ENCODE measurements at regions not wholly inside any gene's neighbourhood (a gene's known extent, or its start where the extent isn't known, plus 50 kb on each side); places are given as distances from the start of the nearest gene placed in this dataset.

DNA sequence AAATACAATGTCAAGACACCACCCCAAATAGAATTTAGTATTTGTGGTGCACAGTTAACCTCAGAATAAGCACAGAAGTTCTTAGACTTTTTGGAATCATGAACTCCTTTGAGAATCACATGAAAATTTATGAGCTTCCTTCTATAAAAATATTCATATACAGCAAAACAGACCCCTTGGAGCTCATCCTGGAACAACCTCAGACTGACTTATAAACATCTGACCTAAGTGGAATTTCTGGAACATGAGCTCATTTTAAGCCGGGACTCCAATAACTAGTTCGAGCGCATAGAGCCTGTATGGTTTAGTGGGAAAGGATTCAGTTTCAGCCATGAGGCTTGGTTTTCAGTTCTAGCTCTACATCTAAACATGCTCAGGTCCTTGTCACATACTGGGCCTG, 192.3 kb downstream of the DEPDC1B start:
- TF ChIP-seq, protein P1, sequence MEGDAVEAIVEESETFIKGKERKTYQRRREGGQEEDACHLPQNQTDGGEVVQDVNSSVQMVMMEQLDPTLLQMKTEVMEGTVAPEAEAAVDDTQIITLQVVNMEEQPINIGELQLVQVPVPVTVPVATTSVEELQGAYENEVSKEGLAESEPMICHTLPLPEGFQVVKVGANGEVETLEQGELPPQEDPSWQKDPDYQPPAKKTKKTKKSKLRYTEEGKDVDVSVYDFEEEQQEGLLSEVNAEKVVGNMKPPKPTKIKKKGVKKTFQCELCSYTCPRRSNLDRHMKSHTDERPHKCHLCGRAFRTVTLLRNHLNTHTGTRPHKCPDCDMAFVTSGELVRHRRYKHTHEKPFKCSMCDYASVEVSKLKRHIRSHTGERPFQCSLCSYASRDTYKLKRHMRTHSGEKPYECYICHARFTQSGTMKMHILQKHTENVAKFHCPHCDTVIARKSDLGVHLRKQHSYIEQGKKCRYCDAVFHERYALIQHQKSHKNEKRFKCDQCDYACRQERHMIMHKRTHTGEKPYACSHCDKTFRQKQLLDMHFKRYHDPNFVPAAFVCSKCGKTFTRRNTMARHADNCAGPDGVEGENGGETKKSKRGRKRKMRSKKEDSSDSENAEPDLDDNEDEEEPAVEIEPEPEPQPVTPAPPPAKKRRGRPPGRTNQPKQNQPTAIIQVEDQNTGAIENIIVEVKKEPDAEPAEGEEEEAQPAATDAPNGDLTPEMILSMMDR (IDR thresholded peaks at IDR 0.05; ENCODE audit: insufficient read depth, low read depth, low read length, missing control alignments): no peak
- DNase-seq (ENCODE audit: low read depth): no peak
- H3K4me3 ChIP-seq (ENCODE audit: low read length): no peak overlapping the region

DNA sequence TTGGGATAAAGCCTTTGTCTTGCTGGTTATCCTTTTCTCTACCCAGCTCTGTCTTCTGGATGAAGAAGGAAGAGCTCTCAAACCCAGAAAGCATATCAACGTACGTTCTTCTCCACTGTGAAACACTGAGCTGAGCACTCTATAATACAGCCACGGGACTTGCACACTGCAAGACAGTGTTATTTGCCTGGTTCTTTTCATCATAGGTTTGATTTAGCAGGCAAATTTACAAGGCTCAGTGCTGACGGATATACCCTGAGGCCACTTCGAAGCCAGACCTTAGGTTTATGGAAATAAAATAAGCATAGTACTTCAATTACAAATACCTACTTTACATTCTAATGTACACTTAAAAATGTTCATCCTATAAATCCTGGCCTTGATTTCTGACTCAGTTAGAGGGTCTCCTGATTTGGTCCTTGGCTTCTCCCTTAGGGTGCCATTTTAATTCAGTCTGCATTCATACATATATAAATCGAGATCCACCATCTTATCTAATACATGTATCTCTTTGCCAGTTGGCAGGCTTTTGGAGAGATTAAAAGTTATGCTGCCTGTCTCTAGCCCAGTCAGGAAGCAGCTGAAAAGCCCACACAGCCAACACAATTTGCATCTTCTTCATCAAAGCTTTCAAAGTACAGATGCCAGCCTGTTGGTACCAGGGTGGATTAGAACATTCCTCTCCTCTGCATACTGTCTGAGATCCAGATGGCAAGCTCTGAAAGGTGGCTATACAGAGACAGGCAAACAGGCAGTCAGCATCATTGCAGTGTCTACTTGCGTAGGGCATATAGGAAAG, 194.4 kb downstream of the DEPDC1B start:
- no peak overlapping the region for H3K4me3 ChIP-seq (ENCODE audit: low read length)
- peak; percentile 9 for DNase-seq (ENCODE audit: low read depth)
- TF ChIP-seq, protein P1 (IDR thresholded peaks at IDR 0.05; ENCODE audit: insufficient read depth, low read depth, low read length, missing control alignments): no peak

DNA sequence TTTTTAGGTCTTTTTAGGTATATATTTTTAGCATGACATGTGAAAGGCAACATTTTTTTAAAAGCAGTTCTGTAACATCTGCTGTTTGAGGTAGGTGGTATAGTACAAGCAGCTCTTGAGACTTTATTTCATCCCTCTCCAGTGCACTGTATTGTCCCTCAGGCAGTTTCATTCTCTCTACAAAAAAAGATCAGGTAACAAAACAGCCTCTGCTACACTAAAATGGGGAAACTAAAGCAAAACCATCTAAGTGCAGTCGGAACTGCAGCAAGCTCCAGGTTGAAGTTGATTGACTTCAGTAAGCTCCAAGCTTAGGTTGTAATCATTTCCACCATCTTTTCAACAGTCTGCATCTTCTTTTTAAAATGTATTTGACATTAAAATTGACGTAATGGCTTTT, 195.6 kb downstream of the DEPDC1B start:
- TF ChIP-seq, protein P1 (IDR thresholded peaks at IDR 0.05; ENCODE audit: insufficient read depth, low read depth, low read length, missing control alignments): no peak
- DNase-seq (ENCODE audit: low read depth): no peak
- no peak overlapping the region for H3K4me3 ChIP-seq (ENCODE audit: low read length)

DNA sequence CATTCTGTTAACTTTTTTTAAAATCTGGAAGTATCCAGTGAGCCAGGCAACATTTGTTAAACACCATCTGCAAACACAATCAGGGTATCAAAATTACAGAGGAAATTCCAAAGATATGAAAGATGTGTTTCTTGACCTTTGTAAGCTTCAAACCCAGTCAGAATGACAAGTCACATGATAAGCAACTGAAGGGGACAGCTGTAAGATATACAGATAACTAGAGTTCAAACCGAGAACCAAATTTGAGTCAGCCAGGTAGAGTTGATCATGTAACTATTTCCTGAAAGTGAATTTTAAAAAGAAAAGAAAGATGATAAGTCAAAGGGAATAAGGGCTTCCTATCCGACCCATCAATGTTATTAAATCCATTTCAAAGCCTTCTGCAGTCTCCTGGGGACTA, 196.2 kb downstream of the DEPDC1B start:
- no peak for DNase-seq (ENCODE audit: low read depth)
- TF ChIP-seq, protein P1 (IDR thresholded peaks at IDR 0.05; ENCODE audit: insufficient read depth, low read depth, low read length, missing control alignments): no peak
- H3K4me3 ChIP-seq (ENCODE audit: low read length): no peak overlapping the region

DNA sequence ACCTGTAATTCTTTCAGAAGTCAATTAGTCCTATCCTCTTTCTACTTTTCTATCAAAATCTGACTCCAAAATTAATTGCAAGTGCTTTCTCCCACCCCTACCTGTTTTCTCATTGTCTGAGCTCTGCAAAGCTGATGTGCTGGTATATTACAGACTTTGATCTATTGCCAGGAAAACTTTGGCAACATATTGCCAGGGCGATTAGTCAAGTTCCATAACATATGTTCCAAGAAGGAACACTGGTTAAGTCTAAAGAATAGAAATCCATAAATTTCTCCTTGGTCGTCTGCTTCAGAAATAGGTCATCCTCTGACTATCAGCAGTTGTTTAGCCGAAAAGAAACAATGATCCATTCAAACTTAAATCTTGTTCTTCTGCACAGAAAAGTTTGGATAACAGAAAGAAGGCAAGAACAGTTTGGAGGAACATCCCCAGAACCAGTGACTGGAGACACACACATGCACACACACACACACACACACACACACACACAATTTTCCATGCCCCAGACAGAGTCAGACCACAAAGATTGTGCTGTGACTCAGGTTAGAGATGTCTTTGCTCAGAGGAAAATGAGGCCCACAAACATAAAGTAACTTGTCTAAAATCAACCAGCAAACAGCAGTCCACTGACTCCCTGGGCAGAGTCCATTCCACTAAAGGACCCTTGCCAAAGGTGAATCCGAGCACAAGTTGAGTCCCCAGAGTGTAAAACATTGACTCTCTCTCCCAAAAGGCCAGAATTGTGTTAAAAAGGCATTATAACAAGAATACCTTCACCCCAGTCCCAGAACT, 202.1 kb downstream of the DEPDC1B start:
- H3K4me3 ChIP-seq (ENCODE audit: low read length): no peak overlapping the region
- TF ChIP-seq, protein P1 (IDR thresholded peaks at IDR 0.05; ENCODE audit: insufficient read depth, low read depth, low read length, missing control alignments): no peak
- DNase-seq (ENCODE audit: low read depth): peak; percentile 20

DNA sequence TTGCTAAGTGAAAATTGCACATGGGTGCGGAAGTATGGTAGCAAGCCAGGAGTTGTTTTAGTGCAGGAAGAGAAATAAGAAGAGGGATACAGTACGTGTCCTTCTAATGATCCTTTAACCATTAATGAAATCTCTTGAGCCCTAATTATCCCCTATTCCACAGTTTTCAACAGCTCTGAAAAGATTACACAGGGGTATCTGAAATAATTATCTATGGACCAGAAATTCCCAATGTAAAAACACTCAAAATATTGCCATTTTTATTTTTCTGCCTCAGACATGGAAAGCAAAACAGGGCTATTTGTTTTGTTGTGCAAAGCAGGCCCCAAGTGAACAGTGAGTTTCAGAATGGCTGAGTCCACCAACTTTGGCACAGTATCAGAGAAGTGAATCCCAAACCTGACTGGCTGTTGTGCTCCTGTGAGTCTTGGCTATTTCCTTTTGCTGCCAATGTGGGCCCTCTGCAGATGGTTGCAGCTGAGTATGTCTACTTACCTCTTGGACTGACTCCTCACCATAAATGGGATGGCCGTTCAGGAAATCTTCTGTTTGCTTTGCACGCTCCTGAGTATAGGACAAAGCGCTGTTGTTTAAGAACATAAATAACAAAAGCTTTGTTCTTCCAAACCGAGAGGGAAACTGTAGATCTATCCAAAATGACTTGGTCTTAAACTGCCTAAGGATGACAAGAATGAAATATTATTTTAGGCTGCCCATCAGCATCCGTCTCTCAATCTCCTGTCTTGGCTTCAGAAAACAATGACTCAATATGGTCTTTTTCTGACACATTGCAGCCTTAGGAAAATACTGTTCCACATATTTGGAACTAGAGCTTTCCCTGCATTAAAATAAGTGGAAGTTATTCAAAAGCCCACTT, 204.1 kb downstream of the DEPDC1B start:
- DNase-seq (ENCODE audit: low read depth): peak; percentile 14
- TF ChIP-seq, protein P1 (IDR thresholded peaks at IDR 0.05; ENCODE audit: insufficient read depth, low read depth, low read length, missing control alignments): no peak
- no peak overlapping the region for H3K4me3 ChIP-seq (ENCODE audit: low read length)
